OCI-LY3 (cell line): ENCODE measurements at regions not wholly inside any gene's neighbourhood (a gene's known extent, or its start where the extent isn't known, plus 50 kb on each side); places are given as distances from the start of the nearest gene placed in this dataset.

Experiments used
- EZH2phosphoT487 ChIP-seq: fragments of 200-600 bp; shearing (Covaris generic); IDR thresholded peaks from 2 replicates; pipeline ENCODE4 v1.6.1; 2018; ENCODE audit warnings: antibody characterized with exemption, mixed run types, low read depth
- TF ChIP-seq, protein P1 (sequence below): fragments of 200-600, 300-600 bp; sonication (generic); IDR thresholded peaks from 2 replicates; pipeline ENCODE4 v1.5.1; 2014; ENCODE audit warnings: antibody characterized with exemption, low read length, low read depth

- TF ChIP-seq, protein P1, sequence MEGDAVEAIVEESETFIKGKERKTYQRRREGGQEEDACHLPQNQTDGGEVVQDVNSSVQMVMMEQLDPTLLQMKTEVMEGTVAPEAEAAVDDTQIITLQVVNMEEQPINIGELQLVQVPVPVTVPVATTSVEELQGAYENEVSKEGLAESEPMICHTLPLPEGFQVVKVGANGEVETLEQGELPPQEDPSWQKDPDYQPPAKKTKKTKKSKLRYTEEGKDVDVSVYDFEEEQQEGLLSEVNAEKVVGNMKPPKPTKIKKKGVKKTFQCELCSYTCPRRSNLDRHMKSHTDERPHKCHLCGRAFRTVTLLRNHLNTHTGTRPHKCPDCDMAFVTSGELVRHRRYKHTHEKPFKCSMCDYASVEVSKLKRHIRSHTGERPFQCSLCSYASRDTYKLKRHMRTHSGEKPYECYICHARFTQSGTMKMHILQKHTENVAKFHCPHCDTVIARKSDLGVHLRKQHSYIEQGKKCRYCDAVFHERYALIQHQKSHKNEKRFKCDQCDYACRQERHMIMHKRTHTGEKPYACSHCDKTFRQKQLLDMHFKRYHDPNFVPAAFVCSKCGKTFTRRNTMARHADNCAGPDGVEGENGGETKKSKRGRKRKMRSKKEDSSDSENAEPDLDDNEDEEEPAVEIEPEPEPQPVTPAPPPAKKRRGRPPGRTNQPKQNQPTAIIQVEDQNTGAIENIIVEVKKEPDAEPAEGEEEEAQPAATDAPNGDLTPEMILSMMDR: no peak
- TF ChIP-seq EZH2phosphoT487: no peak
Measured at GRCh38 chr7:21134631-21135030, 293.3 kb upstream of the SP4 start.
